Esophagus muscularis mucosa (tissue), 4 donors: ENCODE measurements at regions not wholly inside any gene's neighbourhood (a gene's known extent, or its start where the extent isn't known, plus 50 kb on each side); places are given as distances from the start of the nearest gene placed in this dataset.

Experiments
- EP300 ChIP-seq: sonication (generic); formaldehyde crosslinking; IDR thresholded peaks from one replicate; pipeline ENCODE4 v1.6.1; 2017; ENCODE audit warnings: antibody characterized with exemption
- POLR2A ChIP-seq: fragments of 450-650 bp; IDR thresholded peaks from one replicate; pipeline ENCODE4 v1.6.1; 2017; ENCODE audit warnings: antibody characterized with exemption, moderate library complexity, mild to moderate bottlenecking, low read depth
- POLR2AphosphoS5 ChIP-seq, 2 donors: sonication (generic); formaldehyde crosslinking; IDR thresholded peaks; one replicate each; pipeline ENCODE4 v1.6.1; 2017; ENCODE audit warnings: antibody characterized with exemption in 2 of 2
- TF ChIP-seq, protein P1 (sequence below), 3 experiments: fragments of 200-600 bp in 2 of 3; fragments of 450-650 bp in 1 of 3; sonication (generic) in 2 of 3; IDR thresholded peaks; one replicate each; pipeline ENCODE4 v1.5.1; 2017 to 2019; ENCODE audit warnings: antibody characterized with exemption in 3 of 3, mild to moderate bottlenecking in 2 of 3, moderate library complexity in 1 of 3

GRCh38 chr9:126146254-126147145, 180.1 kb upstream of the MVB12B start:
- TF ChIP-seq POLR2A = no peak
- TF ChIP-seq, protein P1, sequence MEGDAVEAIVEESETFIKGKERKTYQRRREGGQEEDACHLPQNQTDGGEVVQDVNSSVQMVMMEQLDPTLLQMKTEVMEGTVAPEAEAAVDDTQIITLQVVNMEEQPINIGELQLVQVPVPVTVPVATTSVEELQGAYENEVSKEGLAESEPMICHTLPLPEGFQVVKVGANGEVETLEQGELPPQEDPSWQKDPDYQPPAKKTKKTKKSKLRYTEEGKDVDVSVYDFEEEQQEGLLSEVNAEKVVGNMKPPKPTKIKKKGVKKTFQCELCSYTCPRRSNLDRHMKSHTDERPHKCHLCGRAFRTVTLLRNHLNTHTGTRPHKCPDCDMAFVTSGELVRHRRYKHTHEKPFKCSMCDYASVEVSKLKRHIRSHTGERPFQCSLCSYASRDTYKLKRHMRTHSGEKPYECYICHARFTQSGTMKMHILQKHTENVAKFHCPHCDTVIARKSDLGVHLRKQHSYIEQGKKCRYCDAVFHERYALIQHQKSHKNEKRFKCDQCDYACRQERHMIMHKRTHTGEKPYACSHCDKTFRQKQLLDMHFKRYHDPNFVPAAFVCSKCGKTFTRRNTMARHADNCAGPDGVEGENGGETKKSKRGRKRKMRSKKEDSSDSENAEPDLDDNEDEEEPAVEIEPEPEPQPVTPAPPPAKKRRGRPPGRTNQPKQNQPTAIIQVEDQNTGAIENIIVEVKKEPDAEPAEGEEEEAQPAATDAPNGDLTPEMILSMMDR (IDR thresholded peaks at IDR 0.05) = peak in 1 of 3 experiments; percentile 17
- TF ChIP-seq POLR2AphosphoS5 (IDR thresholded peaks at IDR 0.05) = no peak
- no peak for TF ChIP-seq EP300
